Duodenal mucosa (tissue), 2 donors: ENCODE measurements at regions not wholly inside any gene's neighbourhood (a gene's known extent, or its start where the extent isn't known, plus 50 kb on each side); places are given as distances from the start of the nearest gene placed in this dataset.

Experiments
- H3K27ac ChIP-seq: one replicate; pipeline ENCODE4 v1.7.0; 2013; ENCODE audit warnings: low read depth, low read length
- H3K27me3 ChIP-seq, 2 donors: one replicate each; pipeline ENCODE4 v1.7.0; 2013; ENCODE audit warnings: low read length in 2 of 2, control low read depth in 1 of 2; ENCODE audit not compliant: insufficient read depth in 2 of 2, control insufficient read depth in 1 of 2
- H3K36me3 ChIP-seq, 2 donors: one replicate each; pipeline ENCODE4 v1.7.0; 2013; ENCODE audit warnings: low read length in 2 of 2, control low read depth in 1 of 2; ENCODE audit not compliant: insufficient read depth in 2 of 2, control insufficient read depth in 1 of 2
- H3K4me1 ChIP-seq, 2 donors: one replicate each; pipeline ENCODE4 v1.7.0; 2013; ENCODE audit warnings: low read length in 2 of 2, control low read depth in 1 of 2; ENCODE audit not compliant: insufficient read depth in 2 of 2, control insufficient read depth in 1 of 2
- H3K4me3 ChIP-seq, 2 donors: one replicate each; pipeline ENCODE4 v1.7.0; 2013; ENCODE audit warnings: low read length in 2 of 2, low read depth in 1 of 2
- H3K9ac ChIP-seq, 2 donors: one replicate each; pipeline ENCODE4 v1.7.0; 2013; ENCODE audit warnings: low read length in 2 of 2, low read depth in 1 of 2
- H3K9me3 ChIP-seq, 2 donors: one replicate each; pipeline ENCODE4 v1.7.0; 2013; ENCODE audit warnings: low read length in 2 of 2, control low read depth in 1 of 2; ENCODE audit not compliant: control insufficient read depth in 1 of 2

- no peaks in the 10 kb centered on the region for H3K4me1 ChIP-seq
- no peak overlapping the region for H3K9ac ChIP-seq
- no peaks in the 10 kb centered on the region for H3K9me3 ChIP-seq
- H3K36me3 ChIP-seq: no peaks in the 10 kb centered on the region
- no peaks in the 10 kb centered on the region for H3K27me3 ChIP-seq
- H3K4me3 ChIP-seq: no peak overlapping the region
- H3K27ac ChIP-seq: no peak overlapping the region
These were observed 238.0 kb downstream of the IRS2 start for GRCh38 chr13:109548374-109548773.

- no peak overlapping the region for H3K4me3 ChIP-seq
- no peaks in the 10 kb centered on the region for H3K27me3 ChIP-seq
- H3K36me3 ChIP-seq: no peaks in the 10 kb centered on the region
- no peak overlapping the region for H3K27ac ChIP-seq
- H3K4me1 ChIP-seq: no peaks in the 10 kb centered on the region
- H3K9me3 ChIP-seq: no peaks in the 10 kb centered on the region
- H3K9ac ChIP-seq: no peak overlapping the region
These were observed 238.4 kb downstream of the IRS2 start for GRCh38 chr13:109547942-109548341.

- no peaks in the 10 kb centered on the region for H3K9me3 ChIP-seq
- no peaks in the 10 kb centered on the region for H3K4me1 ChIP-seq
- no peaks in the 10 kb centered on the region for H3K36me3 ChIP-seq
- no peak overlapping the region for H3K27ac ChIP-seq
- no peaks in the 10 kb centered on the region for H3K27me3 ChIP-seq
- no peak overlapping the region for H3K9ac ChIP-seq
- no peak overlapping the region for H3K4me3 ChIP-seq
These were observed 240.5 kb downstream of the IRS2 start for GRCh38 chr13:109545931-109546330.

- no peaks in the 10 kb centered on the region for H3K36me3 ChIP-seq
- H3K27ac ChIP-seq: no peak overlapping the region
- H3K9ac ChIP-seq: no peak overlapping the region
- peaks cover 0 to 3% of the 10 kb centered on the region in 2 donors for H3K27me3 ChIP-seq
- H3K9me3 ChIP-seq: no peaks in the 10 kb centered on the region
- H3K4me3 ChIP-seq: no peak overlapping the region
- no peaks in the 10 kb centered on the region for H3K4me1 ChIP-seq
These were observed 245.3 kb downstream of the IRS2 start for GRCh38 chr13:109541081-109541480.

- Histone ChIP-seq H3K4me1 (no peaks in the 10 kb centered on the region), H3K9ac (no peak overlapping the region), H3K36me3 (no peaks in the 10 kb centered on the region), H3K4me3 (no peak overlapping the region), H3K27me3 (peaks cover 0 to 3% of the 10 kb centered on the region in 2 donors), H3K27ac (no peak overlapping the region), H3K9me3 (no peaks in the 10 kb centered on the region)
These were observed 248.8 kb downstream of the IRS2 start for GRCh38 chr13:109537584-109537983.

DNA sequence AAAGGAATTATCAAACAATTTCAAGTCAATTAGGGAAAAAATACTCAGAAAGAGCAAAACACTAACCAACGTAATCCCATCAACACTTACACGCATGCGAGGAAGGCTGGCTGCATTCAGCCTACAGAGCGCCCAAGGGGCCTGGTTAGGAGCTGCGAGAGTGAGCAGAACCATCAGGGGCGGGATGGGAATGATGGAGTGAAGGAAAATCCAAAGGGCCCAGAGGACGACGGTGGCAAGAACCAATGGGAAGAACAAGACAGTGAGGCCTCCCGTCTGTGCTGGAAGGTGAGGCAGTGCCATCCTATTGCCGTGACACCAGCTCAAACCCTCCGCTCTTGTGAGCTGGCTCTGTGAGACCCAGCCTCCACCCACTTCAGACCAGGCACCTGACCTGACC, 253.0 kb downstream of the IRS2 start:
- no peaks in the 10 kb centered on the region for H3K4me1 ChIP-seq
- no peak overlapping the region for H3K9ac ChIP-seq
- no peaks in the 10 kb centered on the region for H3K9me3 ChIP-seq
- no peak overlapping the region for H3K27ac ChIP-seq
- H3K36me3 ChIP-seq: no peaks in the 10 kb centered on the region
- H3K27me3 ChIP-seq: peaks cover 0 to 2% of the 10 kb centered on the region in 2 donors
- no peak overlapping the region for H3K4me3 ChIP-seq

- Histone ChIP-seq H3K9ac (no peak overlapping the region), H3K4me1 (no peaks in the 10 kb centered on the region), H3K4me3 (no peak overlapping the region), H3K9me3 (no peaks in the 10 kb centered on the region), H3K27me3 (peaks cover 0 to 2% of the 10 kb centered on the region in 2 donors), H3K36me3 (no peaks in the 10 kb centered on the region), H3K27ac (no peak overlapping the region)
These were observed 256.4 kb downstream of the IRS2 start for GRCh38 chr13:109529964-109530363.

- no peaks in the 10 kb centered on the region for H3K27me3 ChIP-seq
- H3K36me3 ChIP-seq: no peaks in the 10 kb centered on the region
- H3K4me3 ChIP-seq: no peak overlapping the region
- no peaks in the 10 kb centered on the region for H3K4me1 ChIP-seq
- no peaks in the 10 kb centered on the region for H3K9me3 ChIP-seq
- H3K27ac ChIP-seq: no peak overlapping the region
- H3K9ac ChIP-seq: no peak overlapping the region
These were observed 264.7 kb downstream of the IRS2 start for GRCh38 chr13:109521719-109522118.

DNA sequence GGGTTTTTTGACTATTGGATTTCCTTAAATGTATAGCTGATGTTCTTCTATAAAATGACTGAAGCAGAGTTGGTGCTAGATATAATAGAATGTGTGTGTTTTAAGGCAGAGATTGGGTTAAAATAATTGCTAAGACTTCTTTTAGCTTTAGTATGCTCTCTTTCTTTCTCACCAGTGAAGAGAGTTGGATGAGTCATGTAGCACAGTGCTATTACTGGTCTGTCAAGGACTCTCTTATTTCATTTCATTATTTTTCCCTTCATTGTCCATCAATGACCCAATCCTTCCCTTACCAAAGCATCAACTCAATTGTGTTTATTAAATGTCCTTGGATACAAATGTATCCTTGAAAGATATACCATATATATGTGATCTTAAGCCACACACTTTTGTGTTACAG, 268.9 kb downstream of the IRS2 start:
- H3K27ac ChIP-seq: no peak overlapping the region
- H3K4me3 ChIP-seq: no peak overlapping the region
- H3K4me1 ChIP-seq: no peaks in the 10 kb centered on the region

DNA sequence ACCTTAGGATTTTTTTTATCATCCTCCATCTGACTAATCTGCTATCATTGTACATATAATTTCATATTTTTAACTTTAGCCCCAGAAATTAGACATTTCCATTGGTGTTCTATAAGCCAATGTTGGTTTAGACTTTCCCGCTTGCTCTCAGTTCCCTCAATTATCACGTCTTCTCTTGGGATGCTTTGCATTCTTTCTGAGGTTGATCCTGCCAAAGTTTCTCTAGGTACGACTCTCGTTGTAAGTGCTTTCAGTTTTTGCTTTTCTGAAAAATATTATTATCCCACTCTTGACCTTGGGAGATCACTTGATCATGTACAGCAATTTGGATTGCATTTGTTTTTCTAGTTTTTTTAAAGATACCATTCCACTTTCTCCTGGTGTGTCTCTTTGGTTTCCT, 270.2 kb downstream of the IRS2 start:
- Histone ChIP-seq H3K4me1 (no peaks in the 10 kb centered on the region), H3K4me3 (no peak overlapping the region), H3K27me3 (no peaks in the 10 kb centered on the region), H3K9ac (no peak overlapping the region), H3K27ac (no peak overlapping the region), H3K9me3 (no peaks in the 10 kb centered on the region), H3K36me3 (no peaks in the 10 kb centered on the region)

More for the DNA sequence above, 268.9 kb downstream of the IRS2 start:
- H3K27me3 ChIP-seq: no peaks in the 10 kb centered on the region
- H3K9me3 ChIP-seq: no peaks in the 10 kb centered on the region
- no peak overlapping the region for H3K9ac ChIP-seq
- no peaks in the 10 kb centered on the region for H3K36me3 ChIP-seq

DNA sequence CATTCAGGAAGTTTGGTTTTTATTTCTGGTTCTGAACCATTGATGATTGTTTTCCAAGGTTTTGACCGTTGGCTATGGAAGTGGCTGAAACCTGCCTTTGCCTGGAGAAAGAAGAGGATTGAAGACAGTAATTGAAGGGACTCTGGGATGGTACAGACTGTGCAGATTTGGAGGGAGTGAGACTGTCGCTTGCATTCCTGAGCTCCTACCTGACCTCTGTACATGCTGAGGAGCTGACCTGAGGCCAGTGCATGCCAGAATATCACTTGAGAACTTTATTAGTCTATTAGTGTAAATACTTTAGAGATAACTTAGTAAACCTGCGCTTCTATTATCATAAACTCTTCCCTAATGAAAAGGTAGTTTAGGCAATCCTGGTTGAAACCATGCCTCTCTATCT, 276.4 kb downstream of the IRS2 start:
- Histone ChIP-seq H3K36me3 (no peaks in the 10 kb centered on the region), H3K9ac (no peak overlapping the region), H3K27me3 (no peaks in the 10 kb centered on the region), H3K9me3 (no peaks in the 10 kb centered on the region), H3K4me1 (no peaks in the 10 kb centered on the region), H3K4me3 (no peak overlapping the region), H3K27ac (no peak overlapping the region)
